Fibroblast of skin of right biceps (primary cell): ENCODE measurements at regions not wholly inside any gene's neighbourhood (a gene's known extent, or its start where the extent isn't known, plus 50 kb on each side); places are given as distances from the start of the nearest gene placed in this dataset.
A peak's percentile ranks its signal among the peaks of the same experiment; 100 is the strongest.

Experiments used
- DNase-seq: peaks from one replicate; pipeline ENCODE4 v3.0.0-alpha.2; 2013

DNA sequence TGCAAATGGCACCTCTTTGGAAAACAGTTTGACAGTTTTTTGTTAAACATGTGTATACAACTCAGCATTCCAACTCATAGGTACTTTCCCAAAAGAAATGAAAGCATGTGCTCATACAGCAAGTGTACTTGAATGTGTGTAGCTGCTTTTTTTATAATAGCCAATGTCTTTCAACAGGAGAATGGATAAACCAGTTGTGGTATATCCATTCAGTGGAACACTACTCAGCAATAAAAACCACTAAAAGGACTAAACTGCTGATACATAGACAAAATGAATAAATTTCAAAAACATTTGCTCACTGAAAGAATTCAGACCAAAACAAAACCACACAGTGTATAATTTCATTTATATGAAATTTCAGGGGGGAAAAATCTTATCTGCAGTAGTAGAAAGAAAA, 267.3 kb downstream of the NR2F1-AS1 start:
- DNase-seq: no peak

DNA sequence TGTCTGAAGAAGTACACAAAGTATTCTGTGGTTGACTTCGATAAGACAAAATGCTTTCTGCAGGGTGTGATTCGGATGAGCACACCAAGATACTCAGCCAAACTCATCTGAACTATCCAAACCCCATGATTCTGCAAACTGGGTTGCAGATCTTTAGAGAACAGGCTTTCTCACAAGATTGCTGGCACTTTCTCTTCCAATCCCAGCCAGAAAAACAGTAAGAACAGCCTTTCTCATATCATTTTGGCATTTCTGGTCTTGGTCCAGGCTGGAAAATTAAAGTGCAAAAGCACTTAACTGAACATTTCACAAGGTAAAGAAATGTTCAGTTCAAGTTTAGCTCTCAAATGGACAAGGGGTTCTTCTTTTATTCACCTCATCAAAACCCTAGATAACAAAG, 269.1 kb downstream of the NR2F1-AS1 start:
- DNase-seq: no peak

DNA sequence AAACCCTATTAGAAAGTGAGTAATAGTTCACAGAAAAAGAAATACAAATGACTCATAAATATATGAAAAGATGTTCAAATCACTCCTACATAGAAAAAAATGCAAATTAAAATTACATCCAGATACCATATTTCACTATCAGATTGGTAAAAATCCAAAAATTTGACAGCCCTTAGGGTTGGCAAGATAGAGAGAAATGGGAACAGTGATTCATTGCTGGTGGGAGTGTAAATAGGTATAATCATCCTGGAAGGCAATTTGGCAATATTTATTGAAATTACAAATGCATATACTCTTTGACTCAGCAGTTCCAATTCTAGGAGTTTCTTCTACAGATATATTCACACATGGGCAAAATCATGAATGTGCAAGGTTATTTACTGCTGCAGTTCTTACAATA, 273.5 kb downstream of the NR2F1-AS1 start:
- peak; percentile 82 for DNase-seq

DNA sequence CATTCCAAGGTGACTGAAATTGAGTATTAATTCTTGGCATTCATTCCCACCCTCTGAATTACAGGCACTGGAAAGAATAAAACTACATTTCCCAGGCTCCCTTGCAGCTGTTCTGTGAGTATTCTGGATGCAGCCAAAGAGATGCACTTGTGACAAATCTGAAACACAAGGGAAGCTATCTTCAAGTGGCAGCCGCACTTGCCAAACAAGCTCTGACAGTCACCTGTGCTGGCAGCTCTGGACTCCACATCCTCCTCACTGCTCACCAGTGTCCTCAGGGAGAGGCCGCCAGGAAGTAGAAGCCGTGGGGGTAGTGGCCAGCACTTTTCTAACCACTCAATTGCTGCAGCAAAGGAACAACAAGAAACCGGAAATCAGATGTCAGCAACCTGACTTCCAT, 275.0 kb downstream of the NR2F1-AS1 start:
- DNase-seq: no peak

DNA sequence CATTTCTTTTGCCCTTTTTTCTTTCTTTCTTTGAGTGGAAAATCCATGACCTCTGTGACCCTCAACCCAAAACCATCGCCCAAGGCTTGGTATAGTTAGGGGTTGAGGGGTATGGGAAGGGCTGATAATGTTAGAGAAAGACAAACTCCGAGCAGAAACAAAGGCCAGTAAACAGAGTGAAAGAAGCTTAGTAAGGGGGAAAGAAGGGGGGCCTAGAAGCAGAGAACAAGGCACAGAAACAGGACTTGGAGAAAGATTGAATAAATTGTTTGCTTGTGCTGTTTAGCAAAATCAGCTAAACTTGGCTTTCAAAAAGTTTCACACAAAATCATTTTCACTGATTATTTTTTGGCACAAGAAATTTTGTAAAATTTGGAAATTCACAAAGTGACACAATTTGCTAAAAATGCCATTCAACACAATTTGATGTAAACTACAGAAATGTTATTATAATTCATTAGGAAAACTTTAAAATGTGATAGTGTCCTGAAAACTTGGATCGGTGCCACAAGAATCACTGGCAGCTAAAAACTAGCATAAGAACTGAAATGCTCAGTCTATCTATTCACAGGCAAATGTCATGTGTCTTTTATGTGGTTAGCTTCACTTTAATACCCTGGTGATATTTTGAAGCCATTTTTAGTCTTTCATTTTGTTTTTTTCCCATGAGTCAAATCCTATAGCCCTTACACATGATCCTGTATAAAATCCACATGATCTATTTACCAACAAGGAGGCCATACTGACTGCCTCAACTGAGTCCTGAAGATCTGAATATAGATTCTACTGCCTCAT, 276.4 kb downstream of the NR2F1-AS1 start:
- no peak for DNase-seq

DNA sequence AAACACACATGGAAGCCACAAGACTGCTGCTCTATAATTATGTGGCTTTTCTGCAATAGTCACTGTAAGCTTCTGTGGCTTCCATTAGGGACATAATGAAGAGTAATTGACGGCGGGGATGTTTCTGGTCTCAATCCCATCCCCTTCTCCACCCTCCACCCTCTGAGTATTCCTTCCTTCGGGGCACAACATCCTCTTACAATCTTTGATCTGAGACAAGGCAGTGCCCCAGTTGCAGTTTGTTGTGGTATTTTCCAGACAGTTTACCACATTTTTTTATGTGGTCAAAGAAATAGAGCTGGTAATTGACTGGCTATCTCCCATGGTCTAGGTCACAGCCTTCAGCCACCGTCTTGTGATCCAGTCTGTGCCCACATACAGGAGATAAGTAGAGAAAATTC, 277.7 kb downstream of the NR2F1-AS1 start:
- DNase-seq: no peak

DNA sequence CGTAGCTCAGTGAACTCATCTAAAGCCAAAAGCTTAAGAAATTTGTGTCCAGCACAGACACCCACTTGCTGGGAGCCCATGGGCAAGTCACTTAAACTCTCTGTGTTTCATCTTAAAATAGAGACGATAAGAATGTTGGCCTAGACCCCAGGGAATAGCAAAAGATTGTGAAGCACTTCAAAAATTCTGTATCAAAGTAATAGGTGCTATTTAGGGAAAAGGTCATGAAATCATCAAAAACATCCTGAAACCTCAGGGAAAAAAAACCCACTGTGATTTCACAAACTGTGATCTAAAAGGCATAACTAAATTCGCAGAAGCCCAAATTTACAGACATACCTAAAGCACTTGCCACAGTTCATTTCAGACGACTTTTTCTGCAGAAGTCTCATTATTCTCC, 278.3 kb downstream of the NR2F1-AS1 start:
- peak; percentile 33 for DNase-seq

DNA sequence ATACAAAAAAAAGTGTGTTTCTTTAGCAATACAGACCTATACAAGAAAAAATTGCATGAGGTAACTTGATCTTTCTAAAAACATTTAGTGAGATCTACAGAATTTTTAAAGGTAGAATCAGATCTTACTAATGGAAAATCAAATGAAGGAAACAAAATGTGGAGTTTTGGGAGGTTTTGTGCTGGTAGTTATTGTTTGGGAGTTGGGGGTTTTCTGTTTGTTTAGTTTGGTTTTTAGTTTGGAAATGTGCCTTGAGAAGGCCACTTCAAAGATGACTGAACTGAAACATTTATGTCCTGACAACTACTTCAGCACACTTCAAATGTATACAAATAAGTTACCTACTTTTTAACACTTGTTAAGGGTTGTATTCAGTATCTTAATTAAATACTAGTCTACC, 280.1 kb downstream of the NR2F1-AS1 start:
- no peak for DNase-seq

DNA sequence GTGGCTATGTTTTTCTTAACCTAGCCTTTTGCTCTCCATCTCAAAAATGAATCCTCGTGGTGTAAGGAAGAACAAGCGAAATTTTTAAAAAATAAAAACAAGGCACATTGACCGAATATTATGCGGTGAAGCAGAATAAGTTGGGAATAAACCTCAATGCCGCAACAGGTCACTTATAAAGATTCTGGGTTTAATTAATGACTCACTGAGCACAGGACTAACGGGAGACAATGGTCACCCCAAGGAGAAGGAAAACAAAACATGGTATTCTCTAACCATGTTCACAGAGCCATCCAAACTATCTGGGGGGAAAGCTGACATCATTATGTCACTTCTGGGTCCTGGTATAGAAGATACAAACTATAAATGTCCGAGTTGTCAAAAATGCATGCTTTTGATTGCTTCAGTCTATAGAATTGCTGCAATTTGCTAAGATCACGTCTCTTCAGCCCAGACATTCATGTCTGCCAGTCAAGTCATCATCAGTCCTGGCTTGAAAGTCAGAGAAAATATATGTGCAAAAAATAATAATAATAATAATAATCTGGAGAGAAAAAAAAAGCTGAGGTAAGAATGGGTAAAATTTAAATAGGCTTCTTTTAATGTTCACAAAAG, 280.6 kb downstream of the NR2F1-AS1 start:
- DNase-seq: no peak

DNA sequence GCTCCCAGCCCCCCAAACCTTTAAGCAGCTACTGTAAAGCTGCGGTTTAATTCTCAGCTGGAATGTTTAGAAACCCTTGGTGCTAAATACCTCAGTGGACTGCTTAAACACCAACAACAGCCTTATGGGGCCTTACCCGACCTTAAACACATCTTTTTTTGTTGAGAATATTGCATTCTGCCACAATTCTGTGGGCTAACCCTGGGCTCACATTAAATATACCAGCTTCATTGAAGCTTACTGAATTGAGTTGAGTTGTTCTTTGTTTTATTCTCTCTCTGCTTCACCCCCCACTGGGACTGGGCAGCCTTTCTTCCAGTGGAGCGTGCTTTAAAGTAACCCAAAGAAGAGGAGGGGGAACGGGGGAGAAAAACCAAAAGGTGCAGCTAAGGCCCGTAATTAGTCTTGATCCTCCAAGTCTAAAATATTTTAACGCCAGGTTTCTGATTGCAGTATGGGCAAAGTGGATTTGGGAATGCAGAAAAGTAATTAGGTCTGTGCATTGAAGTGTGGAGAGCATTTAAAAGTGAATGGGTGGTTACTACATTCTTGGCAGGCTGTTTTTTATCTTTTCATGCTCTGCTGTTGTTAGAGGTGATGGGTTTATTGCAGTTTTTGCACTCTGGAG, 281.2 kb downstream of the NR2F1-AS1 start:
- no peak for DNase-seq

DNA sequence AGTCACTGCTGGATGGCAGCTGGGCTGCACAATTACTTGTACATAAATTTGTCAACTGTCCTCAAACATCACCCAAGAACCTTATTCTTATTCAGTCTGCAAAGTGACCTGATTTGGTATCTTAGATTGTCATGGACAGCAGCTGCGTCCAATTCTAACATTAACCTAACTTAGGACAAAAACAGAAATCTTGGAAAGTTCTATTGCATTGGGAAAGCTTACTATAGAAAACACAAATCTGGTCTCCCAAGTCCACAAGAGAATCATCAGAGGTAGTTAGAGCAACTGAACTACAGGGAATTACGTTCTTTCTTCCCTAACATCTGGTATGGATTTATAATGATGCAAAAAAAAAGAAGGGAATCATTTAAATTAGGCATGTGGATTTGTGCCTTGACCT, 283.9 kb downstream of the NR2F1-AS1 start:
- no peak for DNase-seq

DNA sequence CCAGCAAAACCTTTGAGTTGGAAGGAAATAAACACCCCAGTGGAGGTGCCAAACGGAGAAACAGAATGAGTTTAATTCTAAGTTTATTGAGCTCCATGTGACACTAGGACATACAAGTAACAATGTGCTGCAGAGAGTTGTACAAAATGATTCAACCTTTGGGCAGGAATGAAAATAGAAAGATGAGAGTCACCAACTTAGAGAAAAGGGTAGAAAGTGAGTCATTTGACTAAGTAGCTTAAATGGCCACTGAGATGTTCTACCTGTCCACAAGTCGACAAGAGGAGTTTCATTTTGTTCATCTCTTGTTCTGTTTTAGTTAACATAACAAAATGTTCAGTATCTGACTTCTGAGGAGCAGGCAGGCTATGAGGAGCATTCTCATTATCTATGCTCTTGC, 284.7 kb downstream of the NR2F1-AS1 start:
- no peak for DNase-seq

DNA sequence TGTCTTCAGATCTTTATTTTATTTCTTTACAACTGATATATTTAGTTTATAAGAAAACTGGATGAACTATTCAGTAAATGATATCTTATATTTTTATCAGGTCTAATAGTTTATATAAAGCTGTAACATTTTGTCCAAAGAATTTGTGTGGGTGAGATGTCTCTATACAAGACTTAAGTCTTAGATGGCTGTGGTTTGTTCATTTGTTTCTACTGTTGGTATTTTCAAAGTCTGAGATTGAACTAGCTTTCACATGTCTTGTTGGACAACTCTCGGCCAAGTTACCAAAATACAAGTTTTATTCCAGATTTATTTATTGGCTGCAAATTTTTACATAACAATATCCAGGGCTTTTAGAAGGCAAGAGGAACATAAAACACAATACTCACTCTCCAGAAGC, 286.0 kb downstream of the NR2F1-AS1 start:
- DNase-seq: no peak

DNA sequence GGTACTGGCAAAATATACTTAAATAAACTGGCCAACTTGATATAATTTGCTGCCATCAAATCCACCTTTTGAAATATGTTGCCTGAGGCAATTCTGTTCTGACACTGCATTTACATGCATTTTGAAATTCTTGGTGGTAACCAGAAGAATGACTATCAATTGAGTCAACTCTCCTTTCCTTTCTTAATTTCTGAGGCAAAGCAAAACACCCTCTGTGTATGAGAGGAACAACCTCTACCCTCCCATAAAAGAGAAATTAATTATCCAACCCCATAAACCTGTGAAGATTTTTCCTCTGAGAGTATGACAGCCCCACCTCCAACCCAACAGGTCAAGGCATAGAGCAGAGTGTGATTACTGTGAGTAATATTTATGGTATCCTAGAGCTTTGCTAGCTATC, 286.8 kb downstream of the NR2F1-AS1 start:
- DNase-seq: peak; percentile 36

DNA sequence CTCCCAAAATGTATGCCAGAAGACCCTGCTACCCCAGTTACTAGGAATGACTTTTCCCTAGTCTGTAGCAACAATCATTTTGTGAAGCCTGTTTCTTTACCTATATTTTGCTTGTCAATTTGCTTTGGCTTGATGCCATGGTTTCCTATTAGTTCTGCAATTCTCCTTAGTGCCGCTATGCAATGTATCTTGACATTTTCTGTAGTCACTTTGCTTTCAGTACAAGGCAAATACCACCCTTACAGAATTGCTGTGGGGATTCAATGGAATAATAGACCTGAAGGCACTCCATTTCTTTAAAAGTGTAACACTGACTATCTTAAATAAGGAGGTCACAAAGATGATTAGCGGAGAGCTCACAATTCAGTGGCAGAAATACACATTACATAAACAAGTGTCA, 291.1 kb downstream of the NR2F1-AS1 start:
- DNase-seq: no peak

DNA sequence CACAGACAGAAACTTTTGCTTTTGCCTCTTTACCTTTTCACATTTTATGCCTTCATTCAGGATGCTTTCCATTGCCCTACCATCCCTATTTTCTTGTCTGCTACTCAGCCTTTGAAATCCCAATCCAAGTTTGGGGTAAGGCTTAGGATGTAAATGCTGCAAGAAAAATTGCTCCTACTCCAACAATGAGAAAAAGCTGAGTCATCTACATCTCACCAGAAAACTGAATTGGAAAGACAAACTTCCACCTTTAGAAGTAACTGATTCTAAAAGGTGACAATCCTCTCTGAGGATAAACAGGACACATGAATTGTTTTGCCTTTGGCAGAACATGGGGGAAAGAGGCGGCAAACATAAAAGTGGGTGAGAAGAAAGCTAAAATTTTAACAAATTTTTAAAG, 295.6 kb downstream of the NR2F1-AS1 start:
- no peak for DNase-seq

DNA sequence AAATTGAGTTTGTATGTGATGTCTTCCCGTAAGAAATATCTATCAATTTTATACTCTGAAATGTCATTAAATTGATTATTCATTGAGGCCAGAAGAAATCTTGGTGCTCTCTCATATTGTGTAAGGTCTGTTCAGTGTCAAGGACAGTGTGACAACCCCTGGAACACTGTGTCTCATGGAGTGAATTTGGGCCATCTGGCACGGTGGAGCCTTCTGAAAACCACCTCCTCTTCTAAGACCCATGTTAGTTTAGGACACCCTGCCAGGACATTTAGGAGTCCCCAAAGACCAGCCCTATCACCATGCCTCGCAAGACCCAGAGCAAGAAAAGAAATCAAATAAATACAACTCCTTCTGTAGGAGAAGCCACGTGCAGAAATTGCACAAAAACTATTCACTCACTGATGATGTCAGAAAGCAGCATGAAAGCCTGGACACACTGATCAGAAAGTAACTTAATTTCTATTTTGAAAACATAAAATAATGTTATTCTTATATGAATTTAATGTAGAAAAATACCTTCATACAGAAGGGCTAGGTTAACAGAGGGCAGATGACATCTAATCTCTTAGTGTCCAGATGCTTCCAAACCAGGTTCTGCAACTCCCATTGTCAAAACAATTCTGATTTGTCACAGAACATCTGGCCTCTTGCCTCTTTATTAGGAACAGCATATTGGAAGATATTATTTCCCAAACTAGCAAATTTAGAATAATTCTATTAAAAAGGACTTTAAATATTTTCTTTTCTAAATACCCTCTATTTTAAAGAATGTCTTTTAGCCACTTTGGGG, 298.8 kb downstream of the NR2F1-AS1 start:
- no peak for DNase-seq

DNA sequence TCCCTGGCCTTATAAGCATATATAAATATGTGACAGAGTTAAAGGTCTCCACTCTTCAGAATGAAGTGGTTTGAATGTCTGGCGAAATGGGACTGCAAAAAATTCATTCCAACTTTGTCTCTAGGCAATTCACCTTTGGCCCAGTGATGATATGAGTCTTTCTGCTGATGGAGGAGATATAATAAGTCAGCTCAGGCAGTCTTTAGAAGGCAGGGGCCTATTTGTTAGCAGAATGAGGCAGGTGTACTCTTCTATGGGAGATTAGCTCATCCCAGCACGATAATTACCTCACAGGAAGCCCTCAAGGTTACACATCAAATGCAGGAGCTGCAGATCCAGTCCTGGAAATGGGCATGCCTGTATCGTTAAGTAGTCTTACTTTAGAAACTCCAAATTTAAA, 300.5 kb downstream of the NR2F1-AS1 start:
- DNase-seq: no peak

DNA sequence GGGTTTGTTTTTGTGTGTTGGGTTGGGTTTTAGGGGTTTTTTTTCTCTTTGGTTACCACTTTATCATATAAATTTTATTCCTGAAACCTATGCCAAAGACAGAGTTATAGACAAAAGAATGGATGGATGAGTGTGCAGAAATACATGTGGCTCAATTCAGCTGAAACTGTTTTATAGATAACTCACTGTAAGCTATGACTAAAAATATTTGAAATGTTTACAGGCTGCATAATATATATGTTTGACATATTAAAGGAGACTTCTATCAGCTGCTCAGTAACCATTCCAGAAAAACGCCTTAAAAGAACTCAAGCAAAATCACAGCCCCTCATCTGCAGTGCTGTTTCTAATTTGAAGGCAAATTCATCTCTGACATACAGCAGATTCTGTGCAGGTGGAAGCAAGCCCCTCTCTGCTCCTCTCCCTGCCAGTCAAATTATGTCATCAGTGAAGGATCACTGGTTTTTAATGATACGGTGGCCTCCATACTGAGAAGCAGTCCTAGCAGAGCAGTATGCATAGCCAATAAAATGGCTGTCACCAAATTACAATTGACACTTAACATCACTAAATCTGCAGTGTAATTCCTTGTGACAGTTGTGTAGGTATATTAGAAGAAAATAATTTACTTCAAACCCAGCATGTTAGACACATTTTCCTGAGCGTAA, 301.6 kb downstream of the NR2F1-AS1 start:
- DNase-seq: peak; percentile 51

DNA sequence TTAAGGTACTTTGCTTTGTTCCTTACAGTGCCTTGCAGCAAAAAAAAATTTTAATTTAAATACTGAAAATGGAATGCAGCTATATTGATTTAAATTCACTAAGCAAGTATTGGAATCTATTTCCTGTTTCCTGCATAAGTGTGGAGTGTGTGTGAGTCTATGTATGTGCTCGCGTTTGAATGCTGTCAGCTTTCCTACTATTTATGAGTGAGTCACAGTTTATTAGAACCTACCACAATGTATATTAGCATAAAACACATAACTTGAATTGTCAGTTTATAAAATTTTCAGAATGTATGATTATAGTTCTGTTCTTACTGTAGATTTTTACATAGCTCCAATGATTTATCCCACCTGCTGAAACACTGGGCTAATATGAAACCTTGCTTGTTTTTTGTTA, 302.1 kb downstream of the NR2F1-AS1 start:
- peak; percentile 41 for DNase-seq

DNA sequence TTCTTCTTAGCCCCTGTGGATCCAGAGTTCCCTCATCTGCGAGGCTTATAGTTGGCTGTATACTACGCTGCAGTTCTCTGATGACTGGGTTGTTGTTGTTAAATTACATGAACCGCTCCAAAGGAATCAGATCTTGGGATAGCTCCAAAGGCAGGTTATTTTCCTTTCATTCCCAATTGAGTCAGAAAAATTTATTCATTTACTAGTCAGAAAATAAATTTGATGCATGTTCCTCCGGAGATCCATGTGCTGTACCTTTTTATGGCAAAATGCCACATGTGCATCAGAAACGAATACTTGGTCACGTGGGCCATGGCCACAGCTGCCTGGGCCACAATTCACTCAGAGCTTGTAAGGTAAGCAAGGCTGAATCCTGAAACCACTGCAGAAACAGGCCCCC, 304.0 kb downstream of the NR2F1-AS1 start:
- DNase-seq: peak; percentile 38

DNA sequence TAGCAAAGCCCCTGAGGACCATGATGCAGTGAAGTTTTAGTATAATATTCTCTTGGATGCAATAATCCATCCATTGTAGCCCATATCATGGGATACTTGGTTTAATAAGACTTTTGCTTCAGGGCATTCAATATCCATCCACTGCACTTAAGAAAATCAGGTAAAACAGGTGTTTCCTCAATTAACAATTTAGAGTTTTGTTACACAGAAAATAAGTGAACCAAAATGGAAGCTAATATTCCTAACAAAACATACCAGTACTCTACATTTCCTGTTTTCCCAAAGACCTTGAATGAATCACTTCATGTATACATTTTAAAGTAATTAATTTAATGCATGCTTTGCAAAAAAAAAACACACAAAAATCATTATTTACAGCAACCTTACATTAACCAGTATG, 305.6 kb downstream of the NR2F1-AS1 start:
- no peak for DNase-seq

DNA sequence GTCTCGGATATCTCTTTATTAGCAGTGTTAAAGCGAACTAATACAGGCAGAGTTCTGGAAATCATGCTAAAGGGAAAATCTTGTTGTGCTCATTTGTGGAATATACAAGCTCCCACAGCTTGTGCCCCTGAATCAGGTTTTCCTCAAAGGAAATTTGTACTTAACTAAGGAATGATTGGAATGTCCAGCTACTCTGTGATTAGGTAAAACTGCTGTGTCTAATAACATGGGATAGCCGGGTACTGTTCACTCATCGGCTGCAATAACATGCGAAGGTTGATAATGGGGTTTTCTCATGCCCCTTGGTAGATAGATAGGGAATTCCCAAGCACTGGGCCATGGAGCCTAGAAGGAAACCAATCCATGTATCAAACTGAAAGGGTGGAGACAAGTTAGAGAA, 306.7 kb downstream of the NR2F1-AS1 start:
- DNase-seq: peak; percentile 51
